ENCODE measurements at regions not wholly inside any gene's neighbourhood (a gene's known extent, or its start where the extent isn't known, plus 50 kb on each side); places are given as distances from the start of the nearest gene placed in this dataset.
"Not testable (repeated sequence)": the region's sequence is repeated elsewhere in the genome, so short reads cannot be mapped to it uniquely, and the experiment has no call there.

DNA sequence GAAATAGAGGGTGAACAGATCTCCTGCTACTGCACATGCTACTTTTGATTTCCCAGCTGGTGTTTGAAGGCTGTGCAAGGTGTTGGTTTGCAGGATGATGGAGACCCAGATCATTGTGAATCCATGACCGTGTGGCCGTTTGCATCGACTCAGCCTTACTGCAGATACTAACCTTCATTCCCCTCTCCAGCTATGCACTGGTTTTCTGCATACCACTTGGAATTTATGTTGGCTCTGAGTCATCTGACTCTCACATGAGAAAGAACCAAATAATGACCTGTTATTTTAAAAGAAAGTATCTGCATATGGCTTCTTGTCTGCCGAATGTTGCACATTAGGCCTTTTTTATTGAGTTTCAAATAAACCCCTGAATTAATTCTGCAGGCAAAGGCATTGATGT is 183.3 kb upstream of the PRKX start:
- no CpG with 5 or more reads among the region's 4 CpGs for WGBS, 4 donors
- H3K27ac ChIP-seq; H3K4me3 ChIP-seq; H3K36me3 ChIP-seq (replicated peaks in 1 of 2); H3K27me3 ChIP-seq; H3K4me1 ChIP-seq (replicated peaks in 1 of 2); H3K9me3 ChIP-seq (replicated peaks in 1 of 3); DNase-seq; intact Hi-C loops (cut with DNase I): not testable (repeated sequence)

- intact Hi-C loops (cut with DNase I); DNase-seq; H3K9me3 ChIP-seq (replicated peaks in 1 of 3); H3K4me1 ChIP-seq (replicated peaks in 1 of 2); H3K27me3 ChIP-seq; H3K36me3 ChIP-seq (replicated peaks in 1 of 2); H3K4me3 ChIP-seq; H3K27ac ChIP-seq: not testable (repeated sequence)
- 33 to 54% methylated on average over 1 of the region's 5 CpGs; no CpG with 5 or more reads in 2 of the 4 donors for WGBS, 4 donors
Observed at GRCh38 chrX:3882553-3882920, 169.1 kb upstream of the PRKX start.

GRCh38 chrX:3881898-3882552 is 168.6 kb upstream of the PRKX start:
- H3K36me3 ChIP-seq (replicated peaks in 1 of 2); H3K9me3 ChIP-seq (replicated peaks in 1 of 3); H3K4me1 ChIP-seq (replicated peaks in 1 of 2); H3K27me3 ChIP-seq; H3K27ac ChIP-seq; H3K4me3 ChIP-seq; DNase-seq; intact Hi-C loops (cut with DNase I): not testable (repeated sequence)
- no CpG with 5 or more reads among the region's 91 CpGs for WGBS, 4 donors

- H3K4me1 ChIP-seq (replicated peaks in 1 of 2); H3K9me3 ChIP-seq (replicated peaks in 1 of 3); H3K4me3 ChIP-seq; DNase-seq; H3K27ac ChIP-seq; H3K36me3 ChIP-seq (replicated peaks in 1 of 2); intact Hi-C loops (cut with DNase I); H3K27me3 ChIP-seq: not testable (repeated sequence)
- WGBS, 4 donors, result no CpG with 5 or more reads among the region's 63 CpGs
Observed at GRCh38 chrX:3881255-3881895, 167.9 kb upstream of the PRKX start.

DNA sequence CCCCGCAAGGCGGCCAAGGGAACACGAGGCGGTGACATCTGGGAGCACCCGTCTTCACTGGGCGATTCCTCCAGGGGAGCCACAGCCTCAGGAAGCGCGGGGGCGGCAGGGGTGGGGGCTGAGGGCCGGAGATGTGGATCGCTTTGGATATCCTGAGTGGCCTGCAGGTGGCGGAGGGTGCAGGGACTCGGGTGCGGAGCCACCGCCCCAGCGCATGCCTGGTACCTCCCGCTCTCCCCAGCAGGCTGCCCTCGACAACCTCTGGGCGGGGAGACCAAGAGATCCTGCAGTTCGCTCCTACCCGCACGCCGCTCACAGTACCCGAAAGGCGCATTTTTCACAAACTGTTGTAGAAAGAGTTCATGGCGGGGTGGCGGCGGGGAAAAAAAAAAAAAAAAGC is 162.9 kb upstream of the PRKX start:
- intact Hi-C loops (cut with DNase I), result not testable (repeated sequence)
- WGBS, 4 donors, result no CpG with 5 or more reads among the region's 28 CpGs

GRCh38 chrX:3875638-3876037 is 162.2 kb upstream of the PRKX start:
- H3K9me3 ChIP-seq (replicated peaks in 1 of 3); H3K36me3 ChIP-seq (replicated peaks in 1 of 2); H3K27ac ChIP-seq; H3K4me3 ChIP-seq; H3K4me1 ChIP-seq (replicated peaks in 1 of 2); intact Hi-C loops (cut with DNase I); H3K27me3 ChIP-seq; DNase-seq: not testable (repeated sequence)
- no CpG with 5 or more reads among the region's 12 CpGs for WGBS, 4 donors

More for the DNA sequence above, 162.9 kb upstream of the PRKX start:
- not testable (repeated sequence) for DNase-seq; H3K27ac ChIP-seq; H3K4me3 ChIP-seq; H3K9me3 ChIP-seq (replicated peaks in 1 of 3); H3K4me1 ChIP-seq (replicated peaks in 1 of 2); H3K27me3 ChIP-seq; H3K36me3 ChIP-seq (replicated peaks in 1 of 2)

DNA sequence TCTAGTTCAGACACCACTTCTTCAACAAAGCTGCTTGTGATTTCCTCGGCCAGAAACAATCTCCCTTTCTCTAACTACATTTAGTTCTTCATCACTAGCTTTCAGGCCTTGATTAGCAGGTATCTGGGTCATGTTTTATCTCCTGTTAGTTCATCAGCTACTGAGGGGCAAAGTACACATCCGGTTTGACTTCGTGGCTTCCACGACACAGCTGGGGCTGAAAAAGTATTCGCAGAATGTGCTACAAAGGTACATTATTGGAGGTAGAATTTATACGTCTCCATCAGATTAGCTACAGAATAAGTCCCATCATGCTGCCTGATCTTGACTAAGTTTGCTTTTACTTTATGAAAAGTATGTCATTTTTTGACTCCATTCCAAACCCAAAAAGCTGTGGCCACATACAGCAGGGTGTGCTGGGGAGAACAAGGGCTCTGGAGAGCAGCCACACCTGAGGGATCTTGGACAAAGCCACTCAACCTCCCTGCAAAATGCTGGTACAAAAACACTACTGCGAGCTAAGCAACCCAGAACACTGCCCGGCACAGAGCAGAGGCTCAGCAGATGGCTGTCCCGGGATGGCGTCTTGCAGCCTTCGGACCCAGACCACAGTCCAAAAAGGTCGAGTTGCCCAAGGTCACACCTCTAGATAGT is 158.9 kb upstream of the PRKX start:
- WGBS, 4 donors, result 70 to 85% (median 71%) methylated on average over 4 to 6 of the region's 12 CpGs; no CpG with 5 or more reads in 1 of the 4 donors
- H3K9me3 ChIP-seq (replicated peaks in 1 of 3); H3K4me3 ChIP-seq; DNase-seq; H3K27me3 ChIP-seq; H3K4me1 ChIP-seq (replicated peaks in 1 of 2); H3K27ac ChIP-seq; H3K36me3 ChIP-seq (replicated peaks in 1 of 2); intact Hi-C loops (cut with DNase I): not testable (repeated sequence)

DNA sequence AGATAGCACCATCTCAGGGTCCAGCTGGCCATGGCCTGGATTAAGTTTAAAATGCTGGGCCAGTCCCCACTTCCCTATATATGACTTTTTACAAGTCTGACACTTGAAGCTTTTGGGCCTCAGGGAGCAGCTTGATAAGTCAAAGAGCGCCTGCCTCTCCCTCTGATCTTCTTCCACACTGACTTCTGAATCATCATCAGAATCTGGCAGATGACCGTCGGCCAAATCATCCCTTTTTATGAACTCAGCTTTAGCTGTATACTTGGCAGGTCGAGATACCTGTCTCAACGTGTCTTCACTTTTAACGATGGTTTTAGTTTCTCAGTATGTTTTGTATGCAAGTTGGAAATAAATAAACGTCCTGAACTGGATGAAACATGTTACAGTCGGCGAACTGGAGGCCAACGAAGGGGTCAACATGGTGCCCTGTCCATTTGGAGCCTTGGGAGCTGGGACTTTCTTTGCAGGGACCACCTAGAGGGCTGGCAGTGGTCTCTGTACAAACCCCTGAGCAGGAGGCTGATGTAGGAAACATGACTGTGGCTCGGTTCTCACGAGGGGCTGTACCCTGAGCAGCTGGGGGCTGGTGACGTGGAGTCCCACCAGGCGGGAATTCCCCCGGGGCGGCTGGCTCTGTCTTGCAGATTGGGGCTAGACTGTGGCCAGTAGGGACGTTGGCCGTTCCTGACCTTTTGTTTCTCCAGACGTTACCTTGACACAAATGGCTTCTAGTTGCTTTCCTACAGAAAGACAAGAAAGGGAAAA is 153.8 kb upstream of the PRKX start:
- H3K36me3 ChIP-seq (replicated peaks in 1 of 2); DNase-seq; H3K9me3 ChIP-seq (replicated peaks in 1 of 3); intact Hi-C loops (cut with DNase I); H3K27ac ChIP-seq; H3K27me3 ChIP-seq; H3K4me1 ChIP-seq (replicated peaks in 1 of 2); H3K4me3 ChIP-seq: not testable (repeated sequence)
- 96% methylated on average over 5 of the region's 19 CpGs; no CpG with 5 or more reads in 3 of the 4 donors for WGBS, 4 donors

GRCh38 chrX:3858332-3858731 is 144.9 kb upstream of the PRKX start:
- not testable (repeated sequence) for H3K4me1 ChIP-seq (replicated peaks in 1 of 2)

DNA sequence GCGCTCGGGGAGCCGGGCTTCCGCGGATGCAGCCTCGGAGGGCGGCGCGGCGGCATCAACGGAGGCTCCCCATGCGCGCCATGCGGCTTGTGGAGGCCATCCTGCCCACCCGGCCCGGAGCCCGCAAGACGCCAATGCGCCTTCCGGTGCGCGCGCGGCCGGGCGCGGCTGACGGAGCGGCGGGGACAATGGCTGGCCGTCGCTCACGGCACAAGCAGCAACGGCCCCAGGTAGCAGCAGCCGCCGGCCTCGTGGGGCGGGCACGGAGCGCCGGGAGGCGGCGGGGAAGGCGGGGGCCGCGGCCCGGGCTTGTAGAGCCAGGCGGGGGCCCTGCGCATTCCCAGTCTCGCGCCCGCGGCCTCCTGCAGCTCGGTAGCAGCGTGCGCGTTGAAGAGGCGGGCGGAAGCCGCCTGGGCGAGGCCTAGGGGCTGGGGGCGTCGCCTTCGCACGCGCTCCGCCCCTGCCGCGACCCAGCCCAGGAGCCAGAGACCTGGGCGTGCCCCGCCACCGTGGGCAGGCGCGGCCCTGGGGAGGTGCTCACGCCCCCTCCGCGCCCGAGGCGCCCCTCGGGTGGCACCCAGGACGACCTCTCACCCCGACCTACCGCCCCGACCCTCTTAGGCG is 130.2 kb upstream of the PRKX start:
- H3K9me3 ChIP-seq (replicated peaks in 1 of 3); H3K36me3 ChIP-seq (replicated peaks in 1 of 2); H3K4me1 ChIP-seq (replicated peaks in 1 of 2); DNase-seq; H3K27ac ChIP-seq; intact Hi-C loops (cut with DNase I); H3K27me3 ChIP-seq; H3K4me3 ChIP-seq: not testable (repeated sequence)
- WGBS, 4 donors, result 2% methylated on average over 11 of the region's 85 CpGs; no CpG with 5 or more reads in 3 of the 4 donors

More at GRCh38 chrX:3858332-3858731, 144.9 kb upstream of the PRKX start:
- H3K27me3 ChIP-seq; intact Hi-C loops (cut with DNase I); H3K4me3 ChIP-seq; H3K36me3 ChIP-seq (replicated peaks in 1 of 2); DNase-seq; H3K27ac ChIP-seq; H3K9me3 ChIP-seq (replicated peaks in 1 of 3): not testable (repeated sequence)
- no CpG with 5 or more reads among the region's 4 CpGs for WGBS, 4 donors
